Mesodermal cell (in vitro differentiated cells): ENCODE measurements at regions not wholly inside any gene's neighbourhood (a gene's known extent, or its start where the extent isn't known, plus 50 kb on each side); places are given as distances from the start of the nearest gene placed in this dataset.
A peak's percentile ranks its signal among the peaks of the same experiment; 100 is the strongest.

Experiments
- H3K27ac ChIP-seq: 2 replicates; pipeline ENCODE4 v1.7.0; 2013; ENCODE audit warnings: mild to moderate bottlenecking, low read depth, low read length, moderate library complexity; ENCODE audit not compliant: severe bottlenecking
- H3K36me3 ChIP-seq: 2 replicates; pipeline ENCODE4 v1.7.1; 2013; ENCODE audit warnings: mild to moderate bottlenecking, low read length, moderate library complexity; ENCODE audit not compliant: control insufficient read depth, insufficient read depth
- H3K4me1 ChIP-seq: one replicate; pipeline ENCODE4 v1.7.1; 2013; ENCODE audit warnings: mild to moderate bottlenecking, low read length; ENCODE audit not compliant: insufficient read depth, control insufficient read depth, poor library complexity, severe bottlenecking
- H3K4me3 ChIP-seq: 2 replicates; pipeline ENCODE4 v1.7.0; 2013; ENCODE audit warnings: low read length, control low read depth, mild to moderate bottlenecking; ENCODE audit not compliant: insufficient read depth, poor library complexity, severe bottlenecking; ENCODE audit errors: extremely low read depth
- H3K9me3 ChIP-seq: 2 replicates; pipeline ENCODE4 v1.7.1; 2013; ENCODE audit warnings: mild to moderate bottlenecking, low read length, moderate library complexity; ENCODE audit not compliant: control insufficient read depth
- WGBS, 2 experiments: methylation state at CpG; one replicate each; pipeline ENCODE4 v1.1.5; 2013; ENCODE audit warnings: missing lambda C conversion rate in 2 of 2; ENCODE audit not compliant: insufficient coverage in 2 of 2; 5-methylcytosine and 5-hydroxymethylcytosine counted together

DNA sequence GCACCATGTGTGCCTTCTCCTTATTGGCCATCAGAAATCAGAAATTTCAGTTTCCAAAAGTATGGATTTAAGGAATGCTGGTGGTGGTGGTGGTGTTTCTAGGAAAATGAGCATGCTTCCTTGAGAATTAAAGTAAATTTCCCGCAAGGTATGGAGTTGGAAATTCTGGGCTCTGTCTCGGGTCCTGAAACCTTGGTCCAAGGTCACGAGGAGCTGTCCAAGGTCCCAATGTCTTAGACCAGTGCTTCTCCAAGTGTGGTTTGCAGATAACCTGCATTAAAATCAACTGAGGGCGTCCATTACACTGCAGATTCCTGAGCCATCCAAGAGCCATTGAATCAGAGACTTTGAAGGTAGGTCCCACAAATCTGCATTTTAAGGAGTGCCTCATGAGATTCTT lies 210.9 kb upstream of the PKDCC start:
- Histone ChIP-seq H3K9me3 (no peaks in the 10 kb centered on the region), H3K4me3 (no peak overlapping the region), H3K36me3 (no peaks in the 10 kb centered on the region), H3K4me1 (peaks cover 6% of the 10 kb centered on the region), H3K27ac (no peak overlapping the region)
- 14 to 19% methylated on average over 4 of the region's 4 CpGs for WGBS, 2 experiments

DNA sequence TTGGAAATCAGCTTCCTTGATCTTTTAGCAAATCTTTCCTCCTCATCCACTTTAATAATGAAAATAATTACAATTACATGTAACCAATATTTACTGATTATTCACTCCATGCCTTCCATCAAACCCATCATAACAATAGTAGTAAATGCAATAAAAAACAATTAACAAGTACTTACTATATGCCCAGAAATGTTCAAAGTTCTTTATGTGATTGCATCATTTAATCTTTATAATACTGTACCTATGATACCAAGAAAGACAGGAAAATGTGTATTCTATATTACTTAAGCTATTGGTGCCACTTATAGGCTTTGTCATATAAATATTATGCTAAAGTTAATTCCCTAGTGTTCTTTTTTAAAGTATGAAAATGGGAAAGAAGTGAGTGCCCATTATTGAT lies 210.2 kb upstream of the PKDCC start:
- no peak overlapping the region for H3K27ac ChIP-seq
- peaks cover 6% of the 10 kb centered on the region for H3K4me1 ChIP-seq

DNA sequence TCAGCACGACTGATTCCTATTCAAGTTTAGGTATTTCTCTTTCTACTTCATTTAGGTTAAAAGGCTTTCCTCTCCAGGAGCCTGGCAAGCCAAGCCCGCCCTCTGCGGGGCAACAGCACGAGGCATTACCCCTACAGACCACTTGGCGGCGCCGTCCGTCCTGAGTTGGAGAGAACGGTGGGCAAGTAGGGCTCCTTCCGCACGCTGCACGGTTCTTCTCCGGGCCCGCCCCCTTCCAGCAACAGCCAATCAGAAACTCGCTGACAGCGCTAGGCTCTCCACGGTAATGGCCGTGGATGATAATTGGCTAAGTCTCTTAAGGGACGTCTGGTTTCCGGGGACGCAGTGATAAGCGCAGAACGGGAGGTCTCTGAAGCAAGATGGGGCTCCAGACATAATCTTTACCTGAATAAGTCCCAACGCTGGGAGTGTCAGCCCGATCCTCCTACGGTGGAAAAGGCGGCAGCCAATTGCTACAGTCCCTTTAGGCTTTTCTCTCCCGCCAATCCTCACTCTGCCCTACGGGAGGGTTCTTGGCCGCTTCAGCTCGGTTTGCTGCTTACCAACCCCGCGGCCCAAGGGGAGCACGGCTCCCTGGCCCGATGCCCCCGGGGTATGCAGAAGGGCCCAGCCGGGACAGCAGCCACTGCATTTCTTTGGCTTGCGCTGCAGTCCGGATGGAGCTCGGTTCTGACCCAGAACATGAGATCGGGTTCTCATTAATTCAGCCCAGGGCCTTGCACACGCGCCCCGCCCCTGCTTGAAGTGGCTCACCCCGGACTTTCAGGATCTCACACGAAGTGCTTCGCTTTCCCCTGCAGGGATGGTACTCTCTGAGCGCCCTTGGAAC lies 206.9 kb upstream of the PKDCC start:
- no peak overlapping the region for H3K27ac ChIP-seq
- 1 to 2% methylated on average over 30 to 39 of the region's 48 CpGs for WGBS, 2 experiments
- H3K36me3 ChIP-seq: no peaks in the 10 kb centered on the region
- no peaks in the 10 kb centered on the region for H3K9me3 ChIP-seq
- H3K4me3 ChIP-seq: peak overlapping the region; percentile 57
- H3K4me1 ChIP-seq: peaks cover 6% of the 10 kb centered on the region

More for the DNA sequence above, 210.2 kb upstream of the PKDCC start:
- Histone ChIP-seq H3K36me3 (no peaks in the 10 kb centered on the region), H3K9me3 (no peaks in the 10 kb centered on the region), H3K4me3 (no peak overlapping the region)

DNA sequence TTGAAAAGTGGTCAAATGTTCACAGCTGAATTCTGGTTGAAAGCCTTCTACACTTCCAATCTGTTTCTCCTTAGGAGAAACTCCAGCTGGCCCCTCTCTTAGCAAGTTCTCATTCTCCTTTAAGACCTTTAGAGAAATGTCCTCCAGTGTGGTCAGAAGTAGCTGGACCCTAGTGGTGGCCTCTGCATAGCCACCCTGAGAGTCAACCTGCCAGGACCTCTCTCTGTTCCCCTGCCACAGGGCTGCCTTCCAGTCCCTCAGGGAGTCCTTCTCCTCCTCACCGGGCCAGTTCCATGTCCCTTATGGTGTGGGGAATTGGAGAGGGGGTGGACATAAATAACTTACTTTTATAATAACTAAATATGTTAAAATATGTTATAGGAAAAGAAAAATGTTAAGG lies 200.9 kb upstream of the PKDCC start:
- no peaks in the 10 kb centered on the region for H3K4me1 ChIP-seq
- H3K4me3 ChIP-seq: no peak overlapping the region
- WGBS, 2 experiments: no CpG with 5 or more reads among the region's 1 CpG
- H3K27ac ChIP-seq: no peak overlapping the region
- H3K36me3 ChIP-seq: no peaks in the 10 kb centered on the region
- H3K9me3 ChIP-seq: no peaks in the 10 kb centered on the region

DNA sequence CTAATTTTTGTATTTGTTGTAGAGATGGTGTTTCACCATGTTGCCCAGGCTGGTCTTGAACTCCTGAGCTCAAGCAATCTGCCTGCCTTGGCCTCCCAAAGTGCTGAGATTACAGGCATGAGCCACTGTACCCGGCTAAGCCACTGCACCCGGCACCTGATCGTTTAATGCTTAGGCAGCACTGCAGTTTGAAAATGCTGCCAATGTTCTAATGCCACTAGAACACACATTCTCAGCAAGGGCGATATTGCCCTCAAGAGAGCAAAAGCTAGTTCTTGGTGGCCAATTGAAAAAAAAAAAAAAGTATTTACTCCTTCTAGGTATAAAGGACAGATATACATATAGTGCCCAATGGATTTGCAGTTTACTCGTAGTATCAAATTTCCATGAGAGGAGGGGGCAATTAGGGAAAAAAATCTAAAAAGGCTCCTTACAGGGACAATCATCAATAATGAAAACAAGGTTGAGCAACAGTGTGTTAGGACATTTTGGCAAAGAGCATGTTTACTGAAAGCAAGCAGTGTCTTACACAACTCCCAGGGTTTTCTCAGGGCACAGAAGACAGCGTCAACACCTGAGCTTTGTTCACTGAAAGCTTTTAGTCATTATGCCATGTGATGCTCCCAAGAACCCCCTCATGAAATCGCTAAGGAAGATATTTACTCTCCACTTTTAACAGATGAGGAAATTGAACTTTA lies 199.9 kb upstream of the PKDCC start:
- Histone ChIP-seq H3K4me1 (no peaks in the 10 kb centered on the region), H3K4me3 (no peak overlapping the region), H3K9me3 (no peaks in the 10 kb centered on the region), H3K36me3 (no peaks in the 10 kb centered on the region), H3K27ac (no peak overlapping the region)
- WGBS, 2 experiments: 83 to 91% methylated on average over 4 of the region's 7 CpGs

DNA sequence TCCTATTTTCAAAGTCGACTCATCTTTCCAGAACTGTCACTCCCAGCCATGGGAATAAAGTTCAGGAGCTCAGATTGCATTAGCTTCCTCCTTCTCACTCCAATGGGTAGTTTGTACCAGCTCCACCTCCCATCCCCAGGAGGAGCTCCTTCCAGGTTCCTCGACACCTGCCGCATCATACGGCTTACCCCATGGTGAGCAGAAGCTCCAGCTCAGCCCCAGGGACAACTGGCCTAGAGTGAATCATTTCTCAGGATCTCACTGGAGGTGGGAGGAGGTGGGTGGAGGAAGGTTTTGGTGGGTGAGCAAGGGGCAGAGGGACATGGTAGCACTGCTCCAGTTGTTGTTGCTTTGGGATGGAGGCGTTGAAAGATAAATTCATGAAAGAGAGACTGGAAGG lies 196.3 kb upstream of the PKDCC start:
- WGBS, 2 experiments: 86 to 92% methylated on average over 2 to 4 of the region's 5 CpGs
- Histone ChIP-seq H3K36me3 (no peaks in the 10 kb centered on the region), H3K4me3 (no peak overlapping the region), H3K27ac (no peak overlapping the region), H3K9me3 (no peaks in the 10 kb centered on the region), H3K4me1 (no peaks in the 10 kb centered on the region)

DNA sequence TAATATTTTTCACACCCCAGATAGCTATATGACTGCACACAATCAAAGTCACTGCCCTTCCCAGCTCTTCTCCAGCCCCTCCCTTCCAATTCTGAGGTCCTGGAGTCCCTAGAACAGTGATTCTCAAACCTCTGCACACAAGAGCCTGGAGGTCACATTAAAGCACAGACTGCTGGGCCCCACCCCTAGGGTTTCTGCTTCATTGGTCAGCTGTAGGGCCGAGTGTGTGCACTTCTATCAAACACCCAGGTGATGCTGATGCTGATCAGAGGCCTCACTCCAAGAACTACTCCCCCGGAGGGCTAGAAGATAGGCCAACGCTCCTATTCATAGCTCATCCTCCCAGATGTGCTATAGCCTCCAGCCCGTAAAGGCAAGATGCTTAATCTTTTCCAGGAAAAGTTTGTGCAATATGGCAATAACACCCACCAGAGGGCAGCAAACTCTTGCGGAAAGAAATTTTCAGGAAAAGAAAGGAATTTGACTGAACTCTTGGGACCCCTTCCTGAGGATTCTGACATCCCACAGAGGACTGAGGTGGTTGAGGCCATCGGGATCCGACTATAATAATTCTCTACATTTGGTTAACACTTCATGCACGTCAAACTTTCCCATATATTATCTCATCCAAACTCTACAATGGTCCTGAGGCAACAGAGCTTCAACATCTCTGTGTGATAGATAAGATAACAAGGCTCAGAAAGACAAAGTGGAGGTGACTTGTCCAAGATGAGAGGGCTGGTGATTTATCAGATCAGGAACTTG lies 194.2 kb upstream of the PKDCC start:
- no peaks in the 10 kb centered on the region for H3K36me3 ChIP-seq
- H3K4me3 ChIP-seq: no peak overlapping the region
- WGBS, 2 experiments: 14 to 16% methylated on average over 4 to 7 of the region's 8 CpGs
- no peak overlapping the region for H3K27ac ChIP-seq
- H3K9me3 ChIP-seq: no peaks in the 10 kb centered on the region
- no peaks in the 10 kb centered on the region for H3K4me1 ChIP-seq

DNA sequence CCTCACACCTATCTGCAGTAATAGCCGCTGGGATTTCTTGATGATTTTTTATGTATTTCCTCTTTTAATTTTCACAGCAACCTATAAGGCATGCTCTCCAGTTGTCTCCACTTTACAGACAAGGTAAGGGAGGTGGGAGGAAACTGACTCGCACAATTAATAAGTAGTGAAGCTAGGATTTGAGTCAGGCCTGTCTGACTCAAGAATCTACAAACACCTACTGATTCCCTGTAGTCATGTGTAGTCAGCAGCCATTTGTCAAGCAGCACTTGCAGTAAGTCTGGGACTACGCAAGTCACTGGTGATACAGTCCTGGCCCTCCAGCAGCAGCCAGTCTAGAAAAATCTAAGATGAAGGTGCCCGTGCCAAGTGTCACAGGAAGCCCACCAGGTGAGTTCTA lies 193.6 kb upstream of the PKDCC start:
- no peak overlapping the region for H3K27ac ChIP-seq
- no peak overlapping the region for H3K4me3 ChIP-seq
- H3K36me3 ChIP-seq: no peaks in the 10 kb centered on the region
- no peaks in the 10 kb centered on the region for H3K4me1 ChIP-seq
- H3K9me3 ChIP-seq: no peaks in the 10 kb centered on the region
- WGBS, 2 experiments: 76 to 86% methylated on average over 2 of the region's 4 CpGs

DNA sequence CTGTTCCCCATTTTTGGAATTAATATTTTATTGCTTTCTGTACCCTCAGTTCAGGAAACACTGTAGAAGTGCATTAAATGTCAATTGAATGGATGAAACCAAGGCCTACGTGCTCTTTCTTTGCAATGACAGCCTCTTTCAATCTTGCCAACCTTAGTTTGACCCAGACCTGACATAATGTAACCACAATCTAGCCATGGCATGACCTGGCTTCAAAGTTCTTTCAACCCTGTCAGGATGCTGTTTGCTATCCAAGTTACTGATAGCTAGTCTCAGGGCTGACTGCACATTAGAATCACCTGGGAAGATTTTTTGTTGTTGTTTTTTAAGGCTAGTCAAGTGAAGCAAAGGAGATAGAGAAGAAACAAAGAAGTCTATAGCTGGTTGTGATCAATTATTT lies 190.9 kb upstream of the PKDCC start:
- no peaks in the 10 kb centered on the region for H3K36me3 ChIP-seq
- WGBS, 2 experiments: 100% methylated on average over 1 of the region's 1 CpG; no CpG with 5 or more reads in 1 of the 2 experiments
- no peaks in the 10 kb centered on the region for H3K4me1 ChIP-seq
- no peak overlapping the region for H3K4me3 ChIP-seq
- no peak overlapping the region for H3K27ac ChIP-seq
- H3K9me3 ChIP-seq: no peaks in the 10 kb centered on the region

DNA sequence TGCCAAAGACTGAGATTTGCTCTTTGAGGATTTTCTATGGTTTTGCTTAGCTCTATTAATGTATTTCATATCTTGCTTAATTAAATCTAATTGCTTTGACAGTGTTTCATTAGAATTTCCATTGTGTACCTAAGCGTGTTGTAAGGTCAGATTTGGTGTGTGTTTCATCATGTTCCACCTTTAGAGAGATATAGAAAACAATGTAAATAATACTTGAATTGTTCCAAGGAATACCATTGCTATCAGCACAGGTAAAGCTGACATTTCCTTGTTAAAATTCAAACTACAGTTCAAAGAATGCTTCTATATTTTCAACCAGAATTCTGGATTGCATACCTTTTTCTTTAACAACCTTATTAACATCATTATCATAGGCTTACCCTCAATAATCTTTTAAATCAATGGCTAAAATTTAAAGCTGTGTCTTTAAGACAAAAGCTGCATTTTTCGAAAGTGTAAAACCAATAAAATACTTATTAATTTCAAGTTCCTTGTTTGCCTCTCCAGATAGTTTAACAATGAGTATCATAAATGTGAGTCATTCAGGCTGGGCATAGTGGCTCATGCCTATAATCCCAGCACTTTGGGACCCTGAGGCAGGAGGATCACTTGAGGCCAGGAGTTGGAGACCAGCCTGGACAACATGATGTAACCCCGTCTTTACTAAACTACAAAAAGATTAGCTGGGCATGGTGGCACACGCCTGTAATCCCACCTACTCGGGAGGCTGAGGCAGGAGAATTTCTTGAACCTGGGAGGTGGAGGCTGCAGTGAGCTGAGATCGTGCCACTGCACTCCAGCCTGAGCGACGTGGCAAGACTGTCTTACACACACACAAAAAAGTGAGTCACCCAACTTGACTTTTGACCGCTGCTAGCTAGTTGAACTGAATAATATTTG lies 188.0 kb upstream of the PKDCC start:
- no peaks in the 10 kb centered on the region for H3K9me3 ChIP-seq
- no peaks in the 10 kb centered on the region for H3K4me1 ChIP-seq
- no peaks in the 10 kb centered on the region for H3K36me3 ChIP-seq
- H3K27ac ChIP-seq: no peak overlapping the region
- no peak overlapping the region for H3K4me3 ChIP-seq
- WGBS, 2 experiments: 50 to 100% methylated on average over 1 to 3 of the region's 9 CpGs
